ENCODE measurements at regions not wholly inside any gene's neighbourhood (a gene's known extent, or its start where the extent isn't known, plus 50 kb on each side); places are given as distances from the start of the nearest gene placed in this dataset.
"Not testable (repeated sequence)": the region's sequence is repeated elsewhere in the genome, so short reads cannot be mapped to it uniquely, and the experiment has no call there.

DNA sequence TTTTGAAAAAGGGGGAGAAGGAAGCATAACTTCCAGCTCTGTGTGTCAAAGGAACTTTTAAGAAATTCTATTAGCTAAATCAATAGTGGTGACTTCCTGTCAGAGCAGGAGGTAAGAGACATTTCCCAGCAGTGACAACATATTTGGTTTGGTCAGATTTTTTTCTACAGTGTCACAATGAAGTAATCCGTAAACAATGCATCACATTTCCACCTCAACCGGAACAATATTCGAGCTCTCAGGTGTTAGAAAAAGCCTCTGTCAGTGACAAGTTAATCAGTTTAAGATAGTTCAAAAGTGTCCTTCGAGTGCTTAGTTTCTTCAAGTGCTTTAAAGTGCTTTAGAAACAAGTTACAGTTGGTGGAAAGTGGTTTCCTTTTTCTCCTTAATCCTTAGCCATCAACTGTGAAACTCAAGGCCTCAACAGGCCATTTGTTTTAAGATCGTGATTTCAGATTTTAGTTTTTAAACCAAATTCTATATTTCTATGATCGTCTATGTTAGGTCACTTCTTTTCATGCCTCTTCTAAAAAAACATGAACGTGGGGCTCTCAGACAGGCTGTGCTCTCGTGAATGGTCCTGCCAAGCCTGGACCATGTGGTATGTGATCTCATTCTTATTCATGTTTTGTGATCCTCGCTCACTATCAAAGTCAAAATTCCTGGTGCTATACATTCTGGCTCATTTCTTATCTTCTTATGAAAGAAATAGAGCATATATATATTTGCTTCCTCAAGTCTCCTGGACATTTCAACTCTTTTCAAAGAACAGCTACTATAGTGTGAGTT, 181.9 kb upstream of the HMHB1 start:
- H3K27me3 ChIP-seq: no peaks in the 10 kb centered on the region
- H3K27ac ChIP-seq: no peak overlapping the region
- no peaks in the 10 kb centered on the region for H3K9me3 ChIP-seq
- no peak for TF ChIP-seq POLR2AphosphoS5 (IDR thresholded peaks at IDR 0.05; ENCODE audit: insufficient read depth in 1 of 2, low read depth in 1 of 2)
- TF ChIP-seq, protein P1, sequence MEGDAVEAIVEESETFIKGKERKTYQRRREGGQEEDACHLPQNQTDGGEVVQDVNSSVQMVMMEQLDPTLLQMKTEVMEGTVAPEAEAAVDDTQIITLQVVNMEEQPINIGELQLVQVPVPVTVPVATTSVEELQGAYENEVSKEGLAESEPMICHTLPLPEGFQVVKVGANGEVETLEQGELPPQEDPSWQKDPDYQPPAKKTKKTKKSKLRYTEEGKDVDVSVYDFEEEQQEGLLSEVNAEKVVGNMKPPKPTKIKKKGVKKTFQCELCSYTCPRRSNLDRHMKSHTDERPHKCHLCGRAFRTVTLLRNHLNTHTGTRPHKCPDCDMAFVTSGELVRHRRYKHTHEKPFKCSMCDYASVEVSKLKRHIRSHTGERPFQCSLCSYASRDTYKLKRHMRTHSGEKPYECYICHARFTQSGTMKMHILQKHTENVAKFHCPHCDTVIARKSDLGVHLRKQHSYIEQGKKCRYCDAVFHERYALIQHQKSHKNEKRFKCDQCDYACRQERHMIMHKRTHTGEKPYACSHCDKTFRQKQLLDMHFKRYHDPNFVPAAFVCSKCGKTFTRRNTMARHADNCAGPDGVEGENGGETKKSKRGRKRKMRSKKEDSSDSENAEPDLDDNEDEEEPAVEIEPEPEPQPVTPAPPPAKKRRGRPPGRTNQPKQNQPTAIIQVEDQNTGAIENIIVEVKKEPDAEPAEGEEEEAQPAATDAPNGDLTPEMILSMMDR (IDR thresholded peaks at IDR 0.05): no peak
- TF ChIP-seq POLR2A (IDR thresholded peaks at IDR 0.05): no peak
- H3K4me3 ChIP-seq: no peak overlapping the region
- H3K4me1 ChIP-seq: no peaks in the 10 kb centered on the region
- intact Hi-C loops (cut with DNase I): no loop called here
- H3K36me3 ChIP-seq: no peaks in the 10 kb centered on the region
- no peak for DNase-seq (ENCODE audit: extremely low spot score in 2 of 2)

DNA sequence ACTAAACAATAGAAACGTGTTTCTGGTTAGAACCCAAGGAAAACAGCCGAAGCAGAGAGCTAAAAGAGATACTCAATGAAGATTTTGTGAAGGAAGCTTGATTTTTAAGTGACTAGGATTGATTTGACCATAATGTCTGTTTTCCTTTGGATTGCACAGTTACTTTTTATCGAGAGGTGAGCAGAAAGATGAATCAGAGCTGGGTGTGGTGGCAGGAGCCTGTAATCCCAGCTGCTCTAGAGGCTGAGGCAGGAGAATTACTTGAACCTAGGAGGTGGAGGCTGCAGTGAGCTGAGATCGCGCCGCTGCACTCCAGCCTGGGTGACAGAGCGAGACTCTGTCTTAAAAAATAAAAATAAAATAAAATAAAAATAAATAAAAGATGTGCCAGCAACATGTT, 186.9 kb upstream of the HMHB1 start:
- H3K4me1 ChIP-seq; H3K36me3 ChIP-seq; H3K27me3 ChIP-seq; H3K27ac ChIP-seq; H3K9me3 ChIP-seq; H3K4me3 ChIP-seq; DNase-seq (ENCODE audit: extremely low spot score in 2 of 2); intact Hi-C loops (cut with DNase I): not testable (repeated sequence)

DNA sequence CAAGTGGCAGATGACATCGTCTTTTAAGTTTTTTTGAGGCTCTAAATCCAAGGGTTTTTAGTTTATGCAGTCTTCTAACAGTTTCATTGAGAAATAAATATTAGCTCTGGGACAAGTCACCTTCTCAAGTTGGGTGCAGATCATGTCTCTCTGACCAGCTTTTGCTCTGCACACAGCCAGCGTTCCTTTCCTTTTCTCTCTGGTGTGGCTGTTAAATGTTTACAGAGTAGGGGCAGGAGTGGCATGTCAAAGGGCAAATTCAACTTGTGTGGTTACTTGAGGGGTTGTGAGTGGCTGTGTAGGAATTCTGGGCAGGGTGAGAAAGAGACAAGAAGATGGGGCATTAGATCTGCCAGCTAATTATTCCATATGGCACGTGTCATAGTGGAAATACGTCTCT, 187.5 kb upstream of the HMHB1 start:
- Histone ChIP-seq H3K9me3 (no peaks in the 10 kb centered on the region), H3K27me3 (no peaks in the 10 kb centered on the region), H3K4me3 (no peak overlapping the region), H3K36me3 (no peaks in the 10 kb centered on the region), H3K27ac (no peak overlapping the region), H3K4me1 (no peaks in the 10 kb centered on the region)
- no peak for DNase-seq (ENCODE audit: extremely low spot score in 2 of 2)
- no peak for TF ChIP-seq POLR2AphosphoS5 (IDR thresholded peaks at IDR 0.05; ENCODE audit: insufficient read depth in 1 of 2, low read depth in 1 of 2)
- TF ChIP-seq, protein P1 (IDR thresholded peaks at IDR 0.05): no peak
- no peak for TF ChIP-seq POLR2A (IDR thresholded peaks at IDR 0.05)
- intact Hi-C loops (cut with DNase I): no loop called here

DNA sequence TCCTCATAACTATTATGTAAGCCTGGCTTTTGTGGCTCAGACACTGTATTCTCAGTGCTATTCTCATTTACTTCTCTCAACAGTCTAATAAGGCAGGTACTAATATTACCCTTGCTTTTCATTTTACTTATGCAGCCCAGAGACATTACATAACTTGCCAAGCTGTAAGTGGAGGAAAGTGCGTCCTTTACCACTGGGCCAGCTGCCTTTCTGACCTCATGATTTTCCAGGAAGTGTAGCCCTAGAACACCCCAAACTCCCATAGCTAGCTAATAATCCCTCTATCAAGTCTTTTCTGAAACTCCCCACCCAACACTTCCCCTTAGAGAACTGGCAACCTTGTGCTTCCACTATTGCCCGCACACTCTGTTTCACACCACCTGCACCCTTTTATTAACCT, 192.9 kb upstream of the HMHB1 start:
- no peaks in the 10 kb centered on the region for H3K9me3 ChIP-seq
- H3K27ac ChIP-seq: no peak overlapping the region
- H3K36me3 ChIP-seq: no peaks in the 10 kb centered on the region
- H3K4me3 ChIP-seq: no peak overlapping the region
- TF ChIP-seq POLR2A (IDR thresholded peaks at IDR 0.05): no peak
- no peaks in the 10 kb centered on the region for H3K27me3 ChIP-seq
- no peak for DNase-seq (ENCODE audit: extremely low spot score in 2 of 2)
- intact Hi-C loops (cut with DNase I): no loop called here
- H3K4me1 ChIP-seq: no peaks in the 10 kb centered on the region

DNA sequence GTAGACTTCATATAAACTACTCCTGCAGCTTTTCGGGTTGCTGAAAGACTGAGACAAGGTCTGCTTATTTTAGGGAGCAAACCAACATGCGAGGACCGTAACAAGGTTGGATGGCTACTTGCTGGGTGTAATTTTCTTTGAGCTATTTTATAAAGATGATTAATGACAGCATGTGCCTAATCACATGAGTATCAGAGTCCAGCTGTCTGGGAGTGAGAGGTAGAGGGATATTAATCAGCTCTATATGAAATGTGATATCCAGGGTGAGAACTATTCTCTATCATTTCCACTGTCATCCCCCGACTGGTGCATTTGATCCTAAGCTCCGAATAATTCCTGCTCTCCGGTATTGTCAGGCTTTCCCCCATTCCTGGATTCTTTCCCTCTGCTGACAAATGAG, 193.8 kb upstream of the HMHB1 start:
- Histone ChIP-seq H3K27me3 (no peaks in the 10 kb centered on the region), H3K4me1 (no peaks in the 10 kb centered on the region), H3K36me3 (no peaks in the 10 kb centered on the region), H3K27ac (no peak overlapping the region), H3K4me3 (no peak overlapping the region), H3K9me3 (no peaks in the 10 kb centered on the region)
- no peak for DNase-seq (ENCODE audit: extremely low spot score in 2 of 2)
- intact Hi-C loops (cut with DNase I): no loop called here
- TF ChIP-seq POLR2A (IDR thresholded peaks at IDR 0.05) (no peak), POLR2AphosphoS5 (IDR thresholded peaks at IDR 0.05; ENCODE audit: insufficient read depth in 1 of 2, low read depth in 1 of 2) (no peak)
- TF ChIP-seq, protein P1 (IDR thresholded peaks at IDR 0.05): no peak

DNA sequence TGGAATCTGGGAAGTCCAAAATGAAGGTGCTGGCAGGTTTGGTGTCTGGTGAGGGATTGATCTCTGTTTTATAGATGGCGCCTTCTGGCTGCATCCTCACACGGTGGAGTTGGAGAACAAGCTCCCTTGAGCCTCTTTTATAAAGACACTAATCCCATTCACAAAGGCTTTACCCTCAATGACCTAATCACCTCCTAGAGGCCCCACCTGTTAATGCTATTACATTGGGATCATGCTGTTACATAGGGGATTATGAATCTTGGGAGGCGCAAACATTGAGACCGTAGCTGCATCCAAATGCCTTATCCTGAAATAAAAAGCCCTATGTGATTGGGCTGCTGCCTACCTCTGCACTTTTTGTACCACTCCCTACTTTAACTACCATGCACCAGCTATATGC, 197.1 kb upstream of the HMHB1 start:
- Histone ChIP-seq H3K36me3 (no peaks in the 10 kb centered on the region), H3K4me1 (no peaks in the 10 kb centered on the region), H3K4me3 (no peak overlapping the region), H3K9me3 (no peaks in the 10 kb centered on the region), H3K27ac (no peak overlapping the region), H3K27me3 (no peaks in the 10 kb centered on the region)
- TF ChIP-seq POLR2A (IDR thresholded peaks at IDR 0.05) (no peak), POLR2AphosphoS5 (IDR thresholded peaks at IDR 0.05; ENCODE audit: insufficient read depth in 1 of 2, low read depth in 1 of 2) (no peak)
- TF ChIP-seq, protein P1 (IDR thresholded peaks at IDR 0.05): no peak
- DNase-seq (ENCODE audit: extremely low spot score in 2 of 2): no peak
- intact Hi-C loops (cut with DNase I): no loop called here
